ENCODE measurements at regions not wholly inside any gene's neighbourhood (a gene's known extent, or its start where the extent isn't known, plus 50 kb on each side); places are given as distances from the start of the nearest gene placed in this dataset.
"Not testable (repeated sequence)": the region's sequence is repeated elsewhere in the genome, so short reads cannot be mapped to it uniquely, and the experiment has no call there.

GRCh38 chr13:24931450-24932251 lies 164.3 kb upstream of the PABPC3 start:
- DNase-seq (ENCODE audit: insufficient read length, low spot score) (no peak), FAIRE-seq (no peak)

DNA sequence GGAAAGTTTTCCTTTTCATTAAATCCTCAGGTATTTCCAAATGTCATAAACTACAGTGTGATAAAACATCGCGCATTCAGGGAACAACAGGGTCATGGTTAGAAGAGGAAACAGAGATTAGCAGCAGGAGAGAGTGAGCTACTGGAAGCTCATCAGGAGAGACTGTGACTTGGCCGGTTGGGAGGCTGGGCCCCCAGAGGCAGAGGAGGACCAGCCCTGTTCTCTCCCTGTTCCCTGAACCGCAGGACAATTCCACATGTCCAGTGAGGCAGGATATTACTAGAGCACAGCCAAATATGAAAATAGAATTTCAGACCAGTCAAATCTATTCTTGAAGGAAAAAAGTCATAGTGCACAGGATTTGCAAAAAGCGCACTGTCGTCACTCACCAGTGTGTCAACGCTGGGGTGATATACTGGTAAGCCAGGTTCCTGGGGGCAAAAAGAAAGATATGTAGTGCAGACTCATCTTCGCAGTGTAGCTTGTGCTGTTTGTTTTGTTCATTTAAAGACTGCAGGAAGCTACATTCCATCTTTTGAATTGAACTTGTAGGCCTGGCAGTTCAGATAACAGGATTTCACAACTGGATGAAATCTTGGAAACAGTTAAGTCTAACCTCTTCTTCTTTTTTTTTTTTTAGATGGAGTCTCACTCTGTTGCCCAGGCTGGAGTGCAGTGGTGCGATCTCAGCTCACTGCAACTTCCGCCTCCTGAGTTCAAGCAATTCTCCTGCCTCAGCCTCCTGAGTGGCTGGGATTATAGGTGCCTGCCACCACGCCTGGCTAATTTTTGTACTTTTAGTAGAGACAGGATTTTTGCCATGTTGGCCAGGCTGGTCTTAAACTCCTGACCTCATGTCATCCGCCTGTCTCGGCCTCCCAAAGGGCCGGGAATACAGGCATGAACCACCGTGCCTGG lies 162.6 kb upstream of the PABPC3 start:
- not testable (repeated sequence) for FAIRE-seq

GRCh38 chr13:24934024-24934385 lies 161.9 kb upstream of the PABPC3 start:
- DNase-seq (ENCODE audit: insufficient read length, low spot score); FAIRE-seq: not testable (repeated sequence)

More for the DNA sequence above, 162.6 kb upstream of the PABPC3 start:
- not testable (repeated sequence) for DNase-seq (ENCODE audit: insufficient read length, low spot score)

GRCh38 chr13:24938966-24939365 lies 157.0 kb upstream of the PABPC3 start:
- FAIRE-seq (no peak), DNase-seq (ENCODE audit: insufficient read length, low spot score) (no peak)

- DNase-seq (ENCODE audit: insufficient read length, low spot score); FAIRE-seq: not testable (repeated sequence)
Measured at GRCh38 chr13:24941023-24941713, 154.8 kb upstream of the PABPC3 start.

DNA sequence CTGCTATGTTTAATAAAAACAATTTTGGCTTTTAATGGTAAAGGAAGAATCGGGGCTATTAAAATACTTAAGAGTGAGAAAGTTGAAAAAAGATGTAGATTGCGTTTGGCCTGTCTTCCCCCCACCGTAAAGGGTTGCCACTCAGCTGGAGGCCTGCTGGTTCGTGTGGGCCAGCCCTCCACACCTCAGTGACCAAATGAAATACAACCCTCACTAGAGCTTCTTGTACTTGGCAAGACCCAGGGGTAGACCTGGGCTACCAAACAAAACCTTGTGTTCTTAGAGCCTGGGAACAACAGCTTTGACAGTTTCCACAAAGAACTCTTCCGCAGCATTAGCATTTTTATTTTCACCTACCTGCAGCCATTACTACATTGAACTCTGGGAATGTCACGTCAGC lies 152.8 kb upstream of the PABPC3 start:
- no peak for DNase-seq (ENCODE audit: insufficient read length, low spot score)
- FAIRE-seq: no peak

GRCh38 chr13:24944073-24944472 lies 151.9 kb upstream of the PABPC3 start:
- DNase-seq (ENCODE audit: insufficient read length, low spot score); FAIRE-seq: not testable (repeated sequence)

DNA sequence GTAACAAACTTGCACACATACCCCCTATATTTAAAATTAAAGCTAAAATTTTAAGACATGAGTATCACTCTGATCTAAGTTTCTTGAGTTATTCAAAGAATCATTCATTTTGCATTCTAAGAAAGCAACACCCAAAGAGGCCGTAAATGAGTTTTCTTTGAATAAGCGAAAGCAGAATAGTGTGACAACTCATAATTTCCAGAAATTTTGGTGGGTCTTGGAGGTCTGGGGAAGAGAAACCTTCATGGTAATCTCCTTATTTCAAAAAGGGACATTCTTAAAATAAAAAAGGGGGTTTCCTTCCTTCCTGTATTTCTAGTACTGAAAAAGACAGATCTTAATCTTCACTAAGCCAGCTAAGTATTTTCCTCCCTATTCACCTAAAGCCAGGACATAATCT lies 147.0 kb upstream of the PABPC3 start:
- FAIRE-seq; DNase-seq (ENCODE audit: insufficient read length, low spot score): not testable (repeated sequence)

DNA sequence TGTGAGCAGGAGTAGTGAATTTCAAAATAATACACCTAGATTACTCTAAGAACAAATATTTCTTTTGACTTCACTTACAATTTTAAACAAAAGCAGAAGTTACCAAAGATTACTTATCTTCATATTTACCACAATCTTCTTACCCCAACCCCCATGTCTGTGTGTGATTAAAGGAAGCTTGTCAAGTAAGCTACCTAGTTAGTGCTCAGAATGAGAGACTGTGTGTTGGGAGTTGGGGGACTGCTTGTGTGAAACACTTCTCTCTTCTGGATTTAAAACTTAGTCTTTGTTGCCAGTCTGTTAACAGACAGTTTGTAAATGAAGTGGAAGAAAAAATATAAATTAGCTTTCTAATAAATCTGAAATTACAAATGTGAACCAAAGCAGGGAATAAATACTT lies 145.3 kb upstream of the PABPC3 start:
- DNase-seq (ENCODE audit: insufficient read length, low spot score); FAIRE-seq: not testable (repeated sequence)

GRCh38 chr13:24967970-24968369 lies 128.0 kb upstream of the PABPC3 start:
- not testable (repeated sequence) for FAIRE-seq; DNase-seq (ENCODE audit: insufficient read length, low spot score)

DNA sequence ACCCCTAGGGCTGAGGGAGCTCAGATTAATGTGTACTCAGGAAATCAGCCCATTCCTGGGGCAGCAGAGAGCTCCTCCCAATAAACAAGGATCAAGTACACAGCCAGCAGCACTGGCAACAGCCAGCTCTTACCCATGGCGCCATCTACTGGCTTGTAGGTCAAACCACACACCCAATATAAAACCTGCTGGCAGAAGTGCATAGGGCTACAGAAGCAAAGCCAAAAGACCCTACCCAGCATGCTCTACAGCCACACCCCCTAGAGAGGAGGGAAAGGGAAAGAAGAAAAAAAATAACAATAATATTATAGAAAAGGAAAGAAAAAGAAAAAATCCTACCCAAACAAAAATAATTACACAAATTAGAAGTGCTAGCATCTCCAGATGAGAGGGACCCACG lies 127.5 kb upstream of the PABPC3 start:
- not testable (repeated sequence) for FAIRE-seq; DNase-seq (ENCODE audit: insufficient read length, low spot score)

DNA sequence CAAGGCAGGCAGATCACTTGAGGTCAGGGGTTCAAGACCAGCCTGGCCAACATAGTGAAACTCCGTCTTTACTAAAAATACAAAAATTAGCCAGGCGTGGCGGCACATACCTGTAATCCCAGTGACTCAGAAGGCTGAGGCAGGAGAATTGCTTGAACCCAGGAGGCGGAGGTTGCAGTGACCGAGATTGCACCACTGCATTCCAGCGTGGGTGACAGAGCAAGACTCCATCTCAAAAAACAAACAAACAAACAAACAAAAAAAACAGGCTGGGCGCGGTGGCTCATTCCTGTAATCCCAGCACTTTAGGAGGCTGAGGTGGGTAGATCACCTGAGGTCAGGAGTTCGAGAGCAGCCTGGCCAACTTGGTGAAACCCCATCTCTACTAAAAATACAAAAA lies 122.8 kb upstream of the PABPC3 start:
- DNase-seq (ENCODE audit: insufficient read length, low spot score); FAIRE-seq: not testable (repeated sequence)

- FAIRE-seq; DNase-seq (ENCODE audit: insufficient read length, low spot score): not testable (repeated sequence)
Measured at GRCh38 chr13:24981181-24981803, 114.6 kb upstream of the PABPC3 start.

- FAIRE-seq (no peak), DNase-seq (ENCODE audit: insufficient read length, low spot score) (no peak)
Measured at GRCh38 chr13:24982333-24982999, 113.5 kb upstream of the PABPC3 start.

- FAIRE-seq (no peak), DNase-seq (ENCODE audit: insufficient read length, low spot score) (no peak)
Measured at GRCh38 chr13:24983094-24983493, 112.8 kb upstream of the PABPC3 start.

DNA sequence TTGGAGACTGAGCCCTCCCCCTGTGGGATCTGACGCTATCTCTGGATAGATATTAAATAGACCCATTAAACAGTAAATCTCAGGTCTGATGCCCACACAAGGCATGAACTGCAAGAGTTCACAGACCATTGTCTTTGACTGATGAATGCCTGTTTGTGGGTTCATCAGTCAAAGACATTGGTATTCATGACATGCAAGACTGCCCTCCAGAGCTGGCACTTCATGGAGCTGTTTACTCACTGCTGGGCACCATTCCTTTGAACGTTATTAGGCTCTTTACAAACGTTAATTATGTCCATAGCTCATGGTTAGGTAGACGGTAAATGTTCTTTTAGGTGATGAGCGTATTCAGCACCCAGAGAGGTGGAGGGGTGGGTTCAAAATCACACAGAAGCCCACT lies 111.8 kb upstream of the PABPC3 start:
- no peak for FAIRE-seq

GRCh38 chr13:24985107-24985506 lies 110.8 kb upstream of the PABPC3 start:
- DNase-seq (ENCODE audit: insufficient read length, low spot score): no peak

More for the DNA sequence above, 111.8 kb upstream of the PABPC3 start:
- no peak for DNase-seq (ENCODE audit: insufficient read length, low spot score)

DNA sequence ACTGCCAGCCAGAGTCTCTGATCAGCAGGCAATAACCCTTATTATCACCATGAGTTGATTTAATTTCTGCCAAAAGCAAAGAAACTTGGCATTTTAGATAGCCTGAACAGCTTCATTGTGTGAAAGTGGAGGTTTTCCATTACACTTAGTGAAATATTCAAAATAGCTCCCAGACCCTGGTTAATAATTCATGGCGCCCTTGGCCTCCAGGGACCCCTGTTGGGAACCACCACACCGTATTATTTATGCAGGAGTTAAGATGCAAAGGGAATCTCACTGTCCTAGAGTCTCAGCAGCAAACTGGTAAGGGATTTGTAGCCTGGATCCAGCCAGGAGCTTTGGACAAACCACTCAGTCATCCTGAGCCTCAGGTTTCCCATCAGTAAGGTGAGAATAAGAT lies 110.0 kb upstream of the PABPC3 start:
- no peak for FAIRE-seq
- DNase-seq (ENCODE audit: insufficient read length, low spot score): no peak

More at GRCh38 chr13:24985107-24985506, 110.8 kb upstream of the PABPC3 start:
- FAIRE-seq: no peak

- FAIRE-seq (no peak), DNase-seq (ENCODE audit: insufficient read length, low spot score) (no peak)
Measured at GRCh38 chr13:24986826-24987225, 109.1 kb upstream of the PABPC3 start.

- FAIRE-seq; DNase-seq (ENCODE audit: insufficient read length, low spot score): not testable (repeated sequence)
Measured at GRCh38 chr13:24989959-24990358, 106.0 kb upstream of the PABPC3 start.

Data from GM19239 (cell line).